Fibroblast of lung (primary cell): ENCODE measurements at regions not wholly inside any gene's neighbourhood (a gene's known extent, or its start where the extent isn't known, plus 50 kb on each side); places are given as distances from the start of the nearest gene placed in this dataset.
"Not testable (repeated sequence)": the region's sequence is repeated elsewhere in the genome, so short reads cannot be mapped to it uniquely, and the experiment has no call there.

Source experiments
- EZH2 ChIP-seq: IDR thresholded peaks from 2 replicates; pipeline ENCODE4 v1.5.1; 2012; ENCODE audit warnings: low read length, control low read depth, mild to moderate bottlenecking; ENCODE audit errors: missing control alignments
- TF ChIP-seq, protein P1 (sequence below), 2 donors: IDR thresholded peaks in 1 of 2; conservative IDR thresholded peaks in 1 of 2; 1 replicate in 1 of 2; 2 replicates in 1 of 2; pipeline ENCODE4 v1.5.1; 2011 to 2012; ENCODE audit warnings: low read length in 2 of 2, control low read depth in 1 of 2, inconsistent platforms in 1 of 2, low read depth in 1 of 2, mild to moderate bottlenecking in 1 of 2

DNA sequence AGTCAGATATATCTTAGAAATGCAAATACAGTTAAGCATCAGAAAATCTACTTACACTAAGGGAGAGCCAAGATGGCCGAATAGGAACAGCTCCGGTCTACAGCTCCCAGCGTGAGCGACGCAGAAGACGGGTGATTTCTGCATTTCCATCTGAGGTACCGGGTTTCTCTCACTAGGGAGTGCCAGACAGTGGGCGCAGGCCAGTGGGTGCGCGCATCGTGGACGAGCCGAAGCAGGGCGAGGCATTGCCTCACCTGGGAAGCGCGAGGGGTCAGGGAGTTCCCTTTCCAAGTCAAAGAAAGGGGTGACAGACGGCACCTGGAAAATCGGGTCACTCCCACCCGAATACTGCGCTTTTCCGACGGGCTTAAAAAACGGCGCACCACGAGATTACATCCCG is 524.8 kb upstream of the ADAMTS16 start:
- TF ChIP-seq, protein P1, sequence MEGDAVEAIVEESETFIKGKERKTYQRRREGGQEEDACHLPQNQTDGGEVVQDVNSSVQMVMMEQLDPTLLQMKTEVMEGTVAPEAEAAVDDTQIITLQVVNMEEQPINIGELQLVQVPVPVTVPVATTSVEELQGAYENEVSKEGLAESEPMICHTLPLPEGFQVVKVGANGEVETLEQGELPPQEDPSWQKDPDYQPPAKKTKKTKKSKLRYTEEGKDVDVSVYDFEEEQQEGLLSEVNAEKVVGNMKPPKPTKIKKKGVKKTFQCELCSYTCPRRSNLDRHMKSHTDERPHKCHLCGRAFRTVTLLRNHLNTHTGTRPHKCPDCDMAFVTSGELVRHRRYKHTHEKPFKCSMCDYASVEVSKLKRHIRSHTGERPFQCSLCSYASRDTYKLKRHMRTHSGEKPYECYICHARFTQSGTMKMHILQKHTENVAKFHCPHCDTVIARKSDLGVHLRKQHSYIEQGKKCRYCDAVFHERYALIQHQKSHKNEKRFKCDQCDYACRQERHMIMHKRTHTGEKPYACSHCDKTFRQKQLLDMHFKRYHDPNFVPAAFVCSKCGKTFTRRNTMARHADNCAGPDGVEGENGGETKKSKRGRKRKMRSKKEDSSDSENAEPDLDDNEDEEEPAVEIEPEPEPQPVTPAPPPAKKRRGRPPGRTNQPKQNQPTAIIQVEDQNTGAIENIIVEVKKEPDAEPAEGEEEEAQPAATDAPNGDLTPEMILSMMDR (conservative IDR thresholded peaks at IDR 0.05 in 1 of 2, IDR thresholded peaks at IDR 0.05 in 1 of 2; ENCODE audit: low read depth in 1 of 2, low read length in 2 of 2), result not testable (repeated sequence)
- not testable (repeated sequence) for TF ChIP-seq EZH2
